IMR-90 (cell line): ENCODE measurements at regions not wholly inside any gene's neighbourhood (a gene's known extent, or its start where the extent isn't known, plus 50 kb on each side); places are given as distances from the start of the nearest gene placed in this dataset.

Experiments
- ATAC-seq: fragments of 200-7000 bp; cut with Tn5 transposase; 2 replicates; pipeline ENCODE4 v1.9.1; 2020; ENCODE audit warnings: low read depth, mild to moderate bottlenecking, moderate library complexity
- BruUV-seq: library from RNA; stranded (reverse); fragments of 400-500 nt; replicated peaks from 2 replicates; lab custom pipeline; 2021; lab: Mats Ljungman, UMichigan
- CTCF ChIA-PET: fragments of 300-600 bp; formaldehyde crosslinking; extraction: SDS; loops from one replicate; lab custom pipeline; 2021; ENCODE audit warnings: antibody characterized with exemption; lab: Yijun Ruan, JAX
- POLR2A ChIA-PET: fragments of 300-600 bp; sonication (Branson Sonifier 250); formaldehyde crosslinking; loops from one replicate; lab custom pipeline; 2022; ENCODE audit warnings: antibody characterized with exemption; ENCODE audit not compliant: unreplicated experiment; lab: Charles Lee
- DNase-seq: peaks from one replicate; pipeline ENCODE4 v3.0.0; 2013
- H2AFZ ChIP-seq: replicated peaks from 2 replicates; pipeline ENCODE3; 2013; ENCODE audit warnings: low read length, mild to moderate bottlenecking; ENCODE audit not compliant: poor library complexity
- H2AK5ac ChIP-seq: 2 replicates; pipeline ENCODE4 v1.6.1; 2013; ENCODE audit warnings: low read depth, low read length, inconsistent platforms
- H2AK9ac ChIP-seq: replicated peaks from 2 replicates; pipeline ENCODE3; 2013; ENCODE audit warnings: mild to moderate bottlenecking, low read depth, low read length, moderate library complexity; ENCODE audit not compliant: poor library complexity
- H2BK120ac ChIP-seq: 2 replicates; pipeline ENCODE4 v1.6.1; 2013; ENCODE audit warnings: low read depth, low read length, inconsistent platforms
- H2BK15ac ChIP-seq: 3 replicates; pipeline ENCODE4 v1.6.1; 2013; ENCODE audit warnings: low read depth, low read length, inconsistent platforms
- H2BK20ac ChIP-seq: 2 replicates; pipeline ENCODE4 v1.6.1; 2013; ENCODE audit warnings: low read depth, mild to moderate bottlenecking, inconsistent platforms, low read length, moderate library complexity
- H2BK5ac ChIP-seq: 2 replicates; pipeline ENCODE4 v1.6.1; 2013; ENCODE audit warnings: mild to moderate bottlenecking, low read depth, low read length, inconsistent platforms; ENCODE audit not compliant: poor library complexity, severe bottlenecking
- H3K14ac ChIP-seq: replicated peaks from 2 replicates; pipeline ENCODE4 v1.6.1; 2013; ENCODE audit warnings: low read depth, low read length, inconsistent platforms
- H3K18ac ChIP-seq: 2 replicates; pipeline ENCODE4 v1.6.1; 2013; ENCODE audit warnings: low read depth, low read length, control low read depth
- H3K23ac ChIP-seq: 2 replicates; pipeline ENCODE4 v1.6.1; 2013; ENCODE audit warnings: low read depth, low read length, inconsistent platforms
- H3K27ac ChIP-seq: 2 replicates; pipeline ENCODE4 v1.5.1; 2013; ENCODE audit warnings: mild to moderate bottlenecking, control low read depth, low read length; ENCODE audit not compliant: insufficient read depth
- H3K27me3 ChIP-seq: 2 replicates; pipeline ENCODE4 v1.6.1; 2013; ENCODE audit warnings: low read length; ENCODE audit not compliant: control insufficient read depth, insufficient read depth
- H3K36me3 ChIP-seq: 2 replicates; pipeline ENCODE4 v1.6.1; 2013; ENCODE audit warnings: low read length, mixed read lengths; ENCODE audit not compliant: control insufficient read depth, insufficient read depth
- H3K4ac ChIP-seq: 2 replicates; pipeline ENCODE4 v1.6.1; 2013; ENCODE audit warnings: low read depth, low read length, inconsistent platforms
- H3K4me1 ChIP-seq: 2 replicates; pipeline ENCODE4 v1.6.1; 2013; ENCODE audit warnings: low read length, mixed read lengths; ENCODE audit not compliant: control insufficient read depth, insufficient read depth
- H3K4me2 ChIP-seq: 2 replicates; pipeline ENCODE4 v1.6.1; 2013; ENCODE audit warnings: low read depth, mild to moderate bottlenecking, control low read depth, low read length, moderate library complexity
- H3K4me3 ChIP-seq: 2 replicates; pipeline ENCODE4 v1.5.1; 2013; ENCODE audit warnings: low read depth, mild to moderate bottlenecking, control low read depth, low read length, moderate library complexity; ENCODE audit not compliant: insufficient read depth
- H3K56ac ChIP-seq: 2 replicates; pipeline ENCODE4 v1.6.1; 2013; ENCODE audit warnings: low read length, inconsistent platforms; ENCODE audit not compliant: insufficient read depth; ENCODE audit errors: extremely low read depth
- H3K79me1 ChIP-seq, 2 experiments: 2 replicates each; pipeline ENCODE4 v1.6.1; 2013; ENCODE audit warnings: low read length in 2 of 2, inconsistent platforms in 1 of 2, low read depth in 1 of 2
- H3K9ac ChIP-seq: 2 replicates; pipeline ENCODE4 v1.6.1; 2013; ENCODE audit warnings: low read depth, low read length, control low read depth
- H3K9me1 ChIP-seq: 2 replicates; pipeline ENCODE4 v1.6.1; 2013; ENCODE audit warnings: low read length, inconsistent platforms; ENCODE audit not compliant: insufficient read depth
- H3K9me3 ChIP-seq: 2 replicates; pipeline ENCODE4 v1.6.1; 2013; ENCODE audit warnings: low read length; ENCODE audit not compliant: control insufficient read depth, insufficient read depth
- H4K20me1 ChIP-seq: 2 replicates; pipeline ENCODE4 v1.6.1; 2013; ENCODE audit warnings: low read length, inconsistent platforms; ENCODE audit not compliant: insufficient read depth
- H4K5ac ChIP-seq: 2 replicates; pipeline ENCODE4 v1.6.1; 2013; ENCODE audit warnings: mild to moderate bottlenecking, low read depth, low read length, control low read depth
- H4K8ac ChIP-seq, 2 experiments: 2 replicates each; pipeline ENCODE4 v1.6.1; 2013; ENCODE audit warnings: low read depth in 2 of 2, low read length in 2 of 2, control low read depth in 1 of 2, inconsistent platforms in 1 of 2
- H4K91ac ChIP-seq: 2 replicates; pipeline ENCODE4 v1.6.1; 2013; ENCODE audit warnings: low read depth, low read length, inconsistent platforms; ENCODE audit not compliant: insufficient read depth
- BHLHE40 ChIP-seq: fragments of 150-350 bp; IDR thresholded peaks from 2 replicates; pipeline ENCODE4 v1.6.1; 2016; ENCODE audit warnings: mild to moderate bottlenecking, low read depth, low read length
- CEBPB ChIP-seq: IDR thresholded peaks from 2 replicates; pipeline ENCODE4 v1.6.1; 2012; ENCODE audit warnings: low read depth, low read length, improper control_type of control experiment
- CHD1 ChIP-seq: IDR thresholded peaks from 2 replicates; pipeline ENCODE4 v1.6.1; 2012; ENCODE audit warnings: low read depth, low read length, improper control_type of control experiment
- CTCF ChIP-seq: conservative IDR thresholded peaks from 2 replicates; pipeline ENCODE4 v1.5.1; 2012; ENCODE audit warnings: mild to moderate bottlenecking, low read depth, low read length, improper control_type of control experiment
- ELK1 ChIP-seq: fragments of 150-350 bp; IDR thresholded peaks from 2 replicates; pipeline ENCODE4 v1.6.1; 2016; ENCODE audit warnings: low read depth, mild to moderate bottlenecking, low read length, moderate library complexity, borderline replicate concordance
- FOS ChIP-seq: fragments of 150-350 bp; IDR thresholded peaks from 2 replicates; pipeline ENCODE4 v1.6.1; 2016; ENCODE audit warnings: low read depth, low read length
- MAFK ChIP-seq: IDR thresholded peaks from 2 replicates; pipeline ENCODE4 v1.6.1; 2012; ENCODE audit warnings: low read depth, low read length, improper control_type of control experiment
- MAZ ChIP-seq: IDR thresholded peaks from 2 replicates; pipeline ENCODE4 v1.6.1; 2012; ENCODE audit warnings: low read depth, mild to moderate bottlenecking, low read length, improper control_type of control experiment, moderate library complexity, borderline replicate concordance
- MXI1 ChIP-seq: IDR thresholded peaks from 2 replicates; pipeline ENCODE4 v1.6.1; 2012; ENCODE audit warnings: low read depth, mild to moderate bottlenecking, low read length, moderate library complexity, borderline replicate concordance
- NFE2L2 ChIP-seq: fragments of 150-350 bp; IDR thresholded peaks from 2 replicates; pipeline ENCODE4 v1.6.1; 2016; ENCODE audit warnings: low read depth, mild to moderate bottlenecking, low read length
- POLR2A ChIP-seq: IDR thresholded peaks from 2 replicates; pipeline ENCODE4 v1.6.1; 2012; ENCODE audit warnings: mild to moderate bottlenecking, low read depth, low read length
- RAD21 ChIP-seq: IDR thresholded peaks from 2 replicates; pipeline ENCODE4 v1.6.1; 2012; ENCODE audit warnings: low read length, improper control_type of control experiment
- RCOR1 ChIP-seq: IDR thresholded peaks from 2 replicates; pipeline ENCODE4 v1.6.1; 2012; ENCODE audit warnings: mild to moderate bottlenecking, low read length, improper control_type of control experiment; ENCODE audit not compliant: insufficient replicate concordance
- RFX5 ChIP-seq: IDR thresholded peaks from 2 replicates; pipeline ENCODE4 v1.8.0; 2012; ENCODE audit warnings: low read depth, mild to moderate bottlenecking, low read length, moderate library complexity
- SMC3 ChIP-seq: fragments of 150-350 bp; IDR thresholded peaks from 2 replicates; pipeline ENCODE4 v1.6.1; 2016; ENCODE audit warnings: low read depth, mild to moderate bottlenecking, antibody characterized with exemption, low read length, moderate library complexity
- USF2 ChIP-seq: fragments of 150-350 bp; IDR thresholded peaks from 2 replicates; pipeline ENCODE4 v1.6.1; 2017; ENCODE audit warnings: mild to moderate bottlenecking, antibody characterized with exemption, low read length, low read depth
- WGBS, 2 experiments: methylation state at CpG; one replicate each; pipeline versions ENCODE4 v1.1.5 to v1.1.7; 2013; ENCODE audit warnings: missing lambda C conversion rate in 2 of 2; ENCODE audit not compliant: insufficient read length in 1 of 2; ENCODE audit errors: extremely low coverage in 2 of 2; 5-methylcytosine and 5-hydroxymethylcytosine counted together
- dilution Hi-C: fragments of 300-500 bp; cut with HindIII; formaldehyde crosslinking; loops from one replicate; pipeline ENCODE4 v1.14.3; 2018; ENCODE audit warnings: low sequenced_read_pairs; ENCODE audit not compliant: unreplicated experiment
- in situ Hi-C: fragments of 300-500 bp; cut with MboI; formaldehyde crosslinking; loops from 3 replicates; pipeline ENCODE4 v1.14.3; 2019; ENCODE audit warnings: low sequenced_read_pairs, inconsistent platforms, mixed read lengths
- intact Hi-C: fragments of 100-400 bp; cut with micrococcal nuclease; formaldehyde crosslinking; loops from 2 replicates; pipeline ENCODE4 v1.10.0; 2022

GRCh38 chr6:98310443-98310842 lies 523.9 kb upstream of the POU3F2 start:
- Histone ChIP-seq H4K8ac (no peak overlapping the region), H4K5ac (no peak overlapping the region), H3K4me2 (no peak overlapping the region), H3K27ac (no peak overlapping the region), H3K4me1 (no peaks in the 10 kb centered on the region), H2BK15ac (no peak overlapping the region), H2BK120ac (no peak overlapping the region), H2AFZ (no peak overlapping the region), H2AK5ac (no peak overlapping the region), H3K9ac (no peak overlapping the region), H3K4ac (no peak overlapping the region), H3K14ac (no peak overlapping the region), H3K4me3 (no peak overlapping the region), H4K20me1 (no peaks in the 10 kb centered on the region), H3K18ac (no peak overlapping the region), H2BK20ac (no peak overlapping the region), H3K27me3 (no peaks in the 10 kb centered on the region), H3K9me1 (no peaks in the 10 kb centered on the region), H3K23ac (no peak overlapping the region), H3K56ac (no peak overlapping the region), H3K9me3 (peaks cover 5% of the 10 kb centered on the region), H4K91ac (no peak overlapping the region), H2AK9ac (no peak overlapping the region), H3K79me1 (no peaks in the 10 kb centered on the region), H2BK5ac (no peak overlapping the region), H3K36me3 (no peaks in the 10 kb centered on the region)
- no peak for ATAC-seq
- CTCF ChIA-PET = no interaction called here
- DNase-seq = no peak
- in situ Hi-C loops (no loop called here), intact Hi-C loops (no loop called here), dilution Hi-C loops (no loop called here)
- 51% methylated on average over 5 of the region's 5 CpGs; no CpG with 5 or more reads in 1 of the 2 experiments for WGBS, 2 experiments
- POLR2A ChIA-PET = no interaction called here
- TF ChIP-seq MAZ (no peak), CTCF (no peak), RAD21 (no peak), MXI1 (no peak), NFE2L2 (no peak), SMC3 (no peak), USF2 (no peak), FOS (no peak), POLR2A (no peak), BHLHE40 (no peak), RCOR1 (no peak), MAFK (no peak), CEBPB (no peak), ELK1 (no peak), CHD1 (no peak), RFX5 (no peak)
- BruUV-seq = no TSS peak
